ENCODE measurements at regions not wholly inside any gene's neighbourhood (a gene's known extent, or its start where the extent isn't known, plus 50 kb on each side); places are given as distances from the start of the nearest gene placed in this dataset.

- H3K79me2 ChIP-seq (ENCODE audit: control insufficient read depth, insufficient read depth, low read length): no peaks in the 10 kb centered on the region
- H3K4me1 ChIP-seq (ENCODE audit: control insufficient read depth, extremely low read depth, insufficient read depth, low read length): no peaks in the 10 kb centered on the region
- no peak for DNase-seq (ENCODE audit: low read depth in 2 of 2)
- TF ChIP-seq CTCF (conservative IDR thresholded peaks at IDR 0.05 in 1 of 2, IDR thresholded peaks at IDR 0.05 in 1 of 2; ENCODE audit: low read depth in 1 of 2, low read length in 2 of 2): no peak
- TF ChIP-seq EZH2 (IDR thresholded peaks at IDR 0.05; ENCODE audit: low read length, missing control alignments): no peak
- H3K4me2 ChIP-seq (ENCODE audit: extremely low read depth, insufficient read depth, low read length): no peak overlapping the region
- H3K9ac ChIP-seq (ENCODE audit: insufficient read depth, low read length): no peak overlapping the region
- H3K27ac ChIP-seq (ENCODE audit: insufficient read depth, low read length): no peak overlapping the region
- no peaks in the 10 kb centered on the region for H3K9me3 ChIP-seq (ENCODE audit: control insufficient read depth, insufficient read depth, low read depth, low read length)
- H3K4me3 ChIP-seq (replicated peaks in 1 of 4; ENCODE audit: control extremely low read depth in 1 of 4, insufficient read depth in 1 of 4, low read depth in 3 of 4, low read length in 4 of 4): no peak overlapping the region
- H2AFZ ChIP-seq (ENCODE audit: low read length): no peak overlapping the region
- H3K27me3 ChIP-seq (ENCODE audit: control insufficient read depth, insufficient read depth, low read length): no peaks in the 10 kb centered on the region
- H3K36me3 ChIP-seq (ENCODE audit: control insufficient read depth, insufficient read depth, low read length): no peaks in the 10 kb centered on the region
- no peaks in the 10 kb centered on the region for H4K20me1 ChIP-seq (ENCODE audit: control insufficient read depth, extremely low read depth, insufficient read depth, low read length)
Measured at GRCh38 chr18:33898427-33898826, 320.4 kb downstream of the ASXL3 start.

GRCh38 chr18:33878213-33878612 lies 300.2 kb downstream of the ASXL3 start:
- Histone ChIP-seq H2AFZ (ENCODE audit: low read length) (no peak overlapping the region), H3K4me3 (replicated peaks in 1 of 4; ENCODE audit: control extremely low read depth in 1 of 4, insufficient read depth in 1 of 4, low read depth in 3 of 4, low read length in 4 of 4) (no peak overlapping the region), H3K27me3 (ENCODE audit: control insufficient read depth, insufficient read depth, low read length) (no peaks in the 10 kb centered on the region), H3K9me3 (ENCODE audit: control insufficient read depth, insufficient read depth, low read depth, low read length) (no peaks in the 10 kb centered on the region), H3K36me3 (ENCODE audit: control insufficient read depth, insufficient read depth, low read length) (no peaks in the 10 kb centered on the region), H3K4me1 (ENCODE audit: control insufficient read depth, extremely low read depth, insufficient read depth, low read length) (no peaks in the 10 kb centered on the region), H3K27ac (ENCODE audit: insufficient read depth, low read length) (no peak overlapping the region), H4K20me1 (ENCODE audit: control insufficient read depth, extremely low read depth, insufficient read depth, low read length) (no peaks in the 10 kb centered on the region), H3K79me2 (ENCODE audit: control insufficient read depth, insufficient read depth, low read length) (no peaks in the 10 kb centered on the region), H3K4me2 (ENCODE audit: extremely low read depth, insufficient read depth, low read length) (no peak overlapping the region), H3K9ac (ENCODE audit: insufficient read depth, low read length) (no peak overlapping the region)
- DNase-seq (ENCODE audit: low read depth in 2 of 2): no peak
- TF ChIP-seq CTCF (conservative IDR thresholded peaks at IDR 0.05 in 1 of 2, IDR thresholded peaks at IDR 0.05 in 1 of 2; ENCODE audit: low read depth in 1 of 2, low read length in 2 of 2) (no peak), EZH2 (IDR thresholded peaks at IDR 0.05; ENCODE audit: low read length, missing control alignments) (no peak)

- Histone ChIP-seq H4K20me1 (ENCODE audit: control insufficient read depth, extremely low read depth, insufficient read depth, low read length) (no peaks in the 10 kb centered on the region), H3K9ac (ENCODE audit: insufficient read depth, low read length) (no peak overlapping the region), H3K4me3 (replicated peaks in 1 of 4; ENCODE audit: control extremely low read depth in 1 of 4, insufficient read depth in 1 of 4, low read depth in 3 of 4, low read length in 4 of 4) (no peak overlapping the region), H3K27me3 (ENCODE audit: control insufficient read depth, insufficient read depth, low read length) (no peaks in the 10 kb centered on the region), H3K36me3 (ENCODE audit: control insufficient read depth, insufficient read depth, low read length) (no peaks in the 10 kb centered on the region), H3K4me2 (ENCODE audit: extremely low read depth, insufficient read depth, low read length) (no peak overlapping the region), H3K4me1 (ENCODE audit: control insufficient read depth, extremely low read depth, insufficient read depth, low read length) (no peaks in the 10 kb centered on the region), H3K27ac (ENCODE audit: insufficient read depth, low read length) (no peak overlapping the region), H3K9me3 (ENCODE audit: control insufficient read depth, insufficient read depth, low read depth, low read length) (no peaks in the 10 kb centered on the region), H3K79me2 (ENCODE audit: control insufficient read depth, insufficient read depth, low read length) (no peaks in the 10 kb centered on the region), H2AFZ (ENCODE audit: low read length) (no peak overlapping the region)
- TF ChIP-seq CTCF (conservative IDR thresholded peaks at IDR 0.05 in 1 of 2, IDR thresholded peaks at IDR 0.05 in 1 of 2; ENCODE audit: low read depth in 1 of 2, low read length in 2 of 2): no peak
- TF ChIP-seq EZH2 (IDR thresholded peaks at IDR 0.05; ENCODE audit: low read length, missing control alignments): no peak
- no peak for DNase-seq (ENCODE audit: low read depth in 2 of 2)
Measured at GRCh38 chr18:33875029-33875565, 297.1 kb downstream of the ASXL3 start.
